Stimulated activated CD8-positive, alpha-beta memory T cell treated with anti-CD3 and anti-CD28 coated beads, Interleukin-12 subunit alpha, Interleukin-12 subunit beta, amount 100 ng/mL, for 24 hours (primary cell): ENCODE measurements at regions not wholly inside any gene's neighbourhood (a gene's known extent, or its start where the extent isn't known, plus 50 kb on each side); places are given as distances from the start of the nearest gene placed in this dataset.

Source experiments
- DNase-seq: peaks from one replicate; pipeline ENCODE4 v3.0.0-alpha.2; 2020; ENCODE audit errors: extremely low read depth

GRCh38 chr6:167674486-167674885, 152.2 kb upstream of the AFDN start:
- DNase-seq: no peak

GRCh38 chr6:167676000-167676665, 150.6 kb upstream of the AFDN start:
- DNase-seq: no peak

GRCh38 chr6:167676666-167677421, 149.9 kb upstream of the AFDN start:
- DNase-seq: no peak

- DNase-seq: no peak
Observed at GRCh38 chr6:167677422-167677789, 149.3 kb upstream of the AFDN start.

DNA sequence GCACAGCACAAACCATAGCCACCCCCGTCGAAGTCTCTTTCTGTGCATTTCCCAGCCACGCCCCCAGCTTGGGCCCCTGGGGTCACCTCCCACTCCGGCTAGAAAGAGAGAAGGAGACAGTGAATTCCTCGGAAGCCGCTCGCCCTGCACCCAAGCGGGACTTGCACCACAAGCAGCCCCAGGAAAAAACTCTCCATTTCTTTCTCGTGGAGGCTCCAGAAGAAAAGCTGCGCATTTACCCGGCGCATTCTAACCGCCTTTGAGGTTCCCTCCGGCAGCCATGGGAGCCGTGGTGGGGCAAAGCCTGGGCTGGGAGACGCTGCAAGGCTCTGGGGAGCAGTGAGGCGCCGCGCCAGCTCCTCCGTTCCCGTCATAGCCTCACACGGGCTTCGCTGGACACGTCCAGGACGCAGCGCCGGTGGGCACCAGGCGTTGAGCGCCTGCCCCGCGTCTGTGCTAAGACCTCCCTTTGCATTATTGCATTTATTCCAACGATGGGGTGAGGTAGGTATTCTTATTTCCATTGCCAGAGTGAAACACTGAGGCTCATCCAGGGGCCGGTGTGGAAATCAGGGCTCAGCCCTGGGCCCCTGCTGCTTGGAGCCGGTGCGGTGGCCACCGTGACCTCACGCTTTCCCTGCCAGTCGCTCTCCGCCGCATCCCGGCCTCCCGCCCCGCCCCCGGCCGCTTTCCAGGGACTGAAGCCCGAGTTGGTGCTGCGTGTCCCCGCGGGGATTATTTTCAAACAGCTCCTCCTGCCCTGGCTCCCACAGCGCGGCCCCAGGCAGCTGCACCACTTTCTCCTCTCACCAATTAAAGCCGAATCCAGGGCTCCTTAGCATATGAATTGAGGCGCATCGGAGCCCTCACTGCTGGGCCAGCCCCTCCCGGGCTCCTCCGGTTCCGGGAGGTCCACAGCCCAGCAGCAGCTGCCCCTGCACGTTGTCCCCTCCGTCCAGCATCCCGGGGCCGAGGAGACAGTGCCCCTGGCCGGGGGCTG, 148.3 kb upstream of the AFDN start:
- no peak for DNase-seq

DNA sequence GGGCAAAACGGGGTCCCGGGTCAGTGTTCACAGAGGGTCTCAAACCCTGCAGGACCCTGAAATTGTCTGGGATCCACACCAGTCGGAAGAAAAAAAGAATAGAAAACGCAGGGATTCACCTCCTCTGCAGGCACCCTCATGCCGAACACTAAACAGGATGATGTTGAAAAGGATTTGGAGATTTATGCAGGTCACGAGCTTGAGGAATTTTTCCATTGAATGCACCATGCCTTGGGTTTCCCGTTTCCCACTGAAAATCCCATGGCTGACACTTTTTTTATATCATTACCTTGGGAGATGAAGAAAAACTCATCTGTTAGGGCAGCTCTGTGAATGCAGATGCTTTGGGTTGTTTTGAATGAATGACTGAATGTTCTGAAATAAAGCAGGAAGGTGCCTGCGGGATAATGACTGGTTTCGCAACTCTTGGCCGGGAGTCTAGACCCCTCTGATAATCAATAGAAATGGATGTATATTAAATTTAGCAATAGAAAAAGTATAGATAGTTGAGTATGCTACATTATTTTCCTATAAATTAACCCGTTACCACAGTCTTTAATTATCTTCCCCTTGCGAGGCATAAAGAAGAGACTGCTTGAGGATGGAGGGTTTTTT, 147.5 kb upstream of the AFDN start:
- DNase-seq: no peak

- DNase-seq: no peak
Observed at GRCh38 chr6:167679790-167680604, 146.7 kb upstream of the AFDN start.

GRCh38 chr6:167680605-167681149, 146.0 kb upstream of the AFDN start:
- DNase-seq: no peak

DNA sequence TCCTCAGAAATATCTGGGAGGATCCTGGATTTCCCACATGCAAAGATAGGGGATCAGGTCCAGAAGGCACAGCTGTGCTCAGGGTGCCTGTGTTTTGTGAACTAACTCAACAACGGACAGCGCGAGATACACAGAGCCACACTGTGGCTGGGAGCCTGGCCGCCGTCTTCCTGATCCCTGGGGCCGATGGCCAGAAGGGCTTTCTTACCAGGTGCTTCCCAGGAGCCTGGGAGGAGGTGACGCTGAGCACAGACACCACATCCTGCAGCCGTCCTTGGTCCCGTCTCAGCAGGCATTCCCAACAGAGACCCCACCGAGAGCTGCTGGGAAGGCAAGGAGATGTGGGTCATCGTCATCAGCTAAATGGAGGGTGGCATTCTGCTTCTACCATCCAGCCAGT, 144.6 kb upstream of the AFDN start:
- no peak for DNase-seq

DNA sequence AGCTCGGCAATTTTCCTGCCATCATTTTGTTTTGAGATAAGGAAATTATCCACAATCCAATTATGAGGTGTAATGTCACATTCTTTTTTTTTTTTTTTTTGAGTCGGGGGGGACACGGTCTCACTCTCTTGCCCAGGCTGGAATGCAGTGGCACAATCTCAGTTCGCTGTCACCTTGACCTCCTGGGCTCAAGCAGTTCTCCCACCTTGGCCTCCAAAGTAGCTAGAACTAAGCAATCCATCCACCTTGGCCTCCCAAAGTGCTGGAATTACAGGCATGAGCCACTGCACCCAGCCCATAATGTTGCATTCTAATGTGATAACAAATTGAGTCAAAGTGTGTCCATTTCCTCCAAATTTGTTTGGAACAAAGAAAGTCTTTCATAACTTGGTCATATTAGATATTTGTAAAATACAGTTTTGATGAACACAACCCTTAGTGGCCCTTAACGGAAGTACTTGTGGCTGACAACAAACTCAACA, 144.1 kb upstream of the AFDN start:
- no peak for DNase-seq

DNA sequence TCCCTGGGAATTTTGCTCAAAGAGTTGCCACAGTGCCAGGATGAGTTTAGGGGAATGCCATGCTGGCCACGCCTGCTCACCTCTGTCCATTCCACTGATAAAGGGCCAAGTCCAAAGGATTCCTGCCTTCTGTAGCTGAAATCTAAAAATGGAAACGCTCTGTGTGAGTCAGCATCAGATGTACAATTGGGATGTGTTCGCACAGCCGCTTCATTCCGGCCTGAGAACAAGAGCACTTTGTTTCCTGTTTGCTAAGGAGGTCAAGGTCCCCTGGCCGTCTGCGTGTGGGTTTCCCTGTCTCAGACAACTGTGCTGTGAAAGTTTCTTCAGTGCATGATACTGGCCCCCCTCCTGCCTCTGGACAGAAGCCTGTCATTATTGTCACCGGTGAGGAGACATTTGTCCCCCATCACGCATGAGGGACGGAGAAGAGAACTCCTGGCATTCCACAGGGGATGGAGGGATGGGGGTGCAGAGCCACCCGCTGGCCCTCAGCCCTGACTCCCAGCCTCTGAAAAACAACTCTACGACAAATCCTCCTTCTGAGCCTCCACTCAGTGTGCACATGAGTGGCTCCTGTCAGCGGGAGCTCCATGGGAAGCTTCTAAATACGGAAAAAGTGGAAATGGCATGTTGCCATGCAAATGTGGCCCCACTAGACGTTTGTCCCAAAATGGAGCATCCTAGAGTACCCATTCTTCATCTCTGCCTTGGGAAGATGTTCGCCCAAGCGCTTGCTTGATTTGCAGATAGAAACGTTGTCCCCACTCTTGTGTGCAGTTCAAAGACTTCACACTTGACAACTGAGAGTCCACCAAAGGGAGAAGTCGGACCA, 143.5 kb upstream of the AFDN start:
- DNase-seq: no peak

DNA sequence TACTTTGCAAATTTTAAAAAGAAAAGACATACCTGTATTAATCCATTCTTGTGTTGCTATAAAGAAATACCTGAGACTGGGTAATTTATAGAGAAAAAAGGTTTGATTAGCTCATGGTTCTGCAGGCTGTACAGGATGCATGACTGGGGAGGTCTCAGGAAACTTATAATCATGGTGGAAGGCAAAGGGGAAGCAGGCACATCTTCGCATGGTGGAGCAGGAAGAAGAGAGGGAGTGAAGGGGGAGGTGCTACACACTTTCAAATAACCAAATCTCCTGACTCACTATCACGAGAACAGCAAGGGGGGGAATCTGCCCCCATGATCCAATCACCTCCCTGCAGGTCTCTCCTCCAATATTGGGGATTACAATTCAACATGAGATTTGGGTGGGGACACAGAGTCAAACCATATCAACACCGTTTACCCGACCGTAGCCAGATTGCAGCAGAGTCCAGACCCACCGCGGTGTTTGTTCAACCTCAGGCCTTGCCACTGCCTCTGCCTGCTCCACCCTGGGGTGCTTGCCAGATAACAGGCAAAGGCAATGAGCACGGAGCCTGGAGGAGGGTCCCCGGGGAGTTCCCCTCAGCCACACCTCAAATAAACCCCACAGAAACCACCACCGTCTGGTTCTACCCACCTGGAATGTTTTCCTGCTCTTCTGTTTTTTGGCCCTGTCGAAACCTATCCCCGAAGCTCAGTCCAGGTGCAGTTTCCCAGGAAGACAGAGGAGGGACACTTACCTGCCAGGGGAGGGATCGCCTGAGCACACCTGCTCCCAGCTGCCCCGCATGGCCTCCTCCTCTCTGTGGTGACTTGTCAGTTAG, 142.2 kb upstream of the AFDN start:
- DNase-seq: no peak

- DNase-seq: no peak
Observed at GRCh38 chr6:167685654-167686053, 141.1 kb upstream of the AFDN start.

DNA sequence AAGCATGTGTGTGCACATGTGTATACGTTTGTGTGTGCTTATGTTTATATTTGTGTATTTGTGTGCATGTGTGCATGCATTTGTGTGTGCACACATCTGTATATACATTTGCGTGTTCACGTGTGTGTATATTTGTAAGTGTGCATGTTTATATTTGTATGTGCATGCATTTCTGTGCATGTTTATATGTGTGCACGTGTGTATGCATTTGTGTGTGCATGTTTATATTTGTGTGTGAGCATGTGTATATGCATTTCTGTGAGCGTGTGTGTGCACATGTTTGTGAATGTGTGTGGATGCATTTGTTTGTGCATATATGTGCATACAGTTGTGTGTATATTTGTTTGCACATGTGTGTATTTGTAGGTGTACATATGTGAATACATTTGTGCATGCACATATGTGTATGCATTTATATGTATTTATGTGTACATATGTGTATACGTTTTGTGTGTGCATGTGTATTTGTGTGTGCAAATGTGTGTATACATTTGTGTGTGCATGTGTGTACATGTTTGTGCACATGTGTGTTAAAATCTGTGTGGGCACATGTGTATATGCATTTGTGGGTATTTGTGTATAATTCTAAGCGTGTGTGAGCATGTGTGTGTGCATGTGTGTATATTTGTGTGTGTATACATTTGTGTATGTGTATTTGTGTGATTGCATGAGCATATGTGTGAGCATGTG, 140.4 kb upstream of the AFDN start:
- no peak for DNase-seq

DNA sequence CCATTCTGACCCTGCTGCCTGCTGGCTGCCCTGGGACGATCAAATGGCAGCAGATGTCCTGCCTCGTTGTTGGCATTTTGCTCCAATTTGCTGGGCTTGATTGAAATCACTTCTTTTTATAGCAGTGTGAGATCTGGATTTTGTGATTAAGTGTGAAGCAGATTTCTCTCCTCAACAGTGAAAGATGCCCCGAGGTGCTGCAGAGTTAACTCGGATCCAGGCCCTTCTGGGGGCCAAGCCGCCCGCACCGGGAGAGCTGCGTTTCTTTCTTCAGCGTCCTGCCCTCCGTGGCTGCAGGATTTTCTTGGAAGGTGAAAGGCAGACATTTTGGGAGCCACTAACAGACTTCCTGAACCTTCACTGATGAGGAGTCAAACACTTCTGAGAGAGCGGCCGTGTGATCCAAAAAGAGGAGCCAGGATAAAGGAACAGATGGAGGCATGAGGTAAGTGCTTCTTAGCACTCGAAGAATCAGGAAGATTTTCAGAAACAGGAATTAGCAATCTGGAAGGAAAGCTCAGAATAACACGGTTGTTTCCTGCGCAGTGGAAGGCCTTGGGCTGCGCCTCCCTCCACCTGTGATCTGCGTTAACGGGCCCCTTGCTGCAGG, 139.5 kb upstream of the AFDN start:
- no peak for DNase-seq

DNA sequence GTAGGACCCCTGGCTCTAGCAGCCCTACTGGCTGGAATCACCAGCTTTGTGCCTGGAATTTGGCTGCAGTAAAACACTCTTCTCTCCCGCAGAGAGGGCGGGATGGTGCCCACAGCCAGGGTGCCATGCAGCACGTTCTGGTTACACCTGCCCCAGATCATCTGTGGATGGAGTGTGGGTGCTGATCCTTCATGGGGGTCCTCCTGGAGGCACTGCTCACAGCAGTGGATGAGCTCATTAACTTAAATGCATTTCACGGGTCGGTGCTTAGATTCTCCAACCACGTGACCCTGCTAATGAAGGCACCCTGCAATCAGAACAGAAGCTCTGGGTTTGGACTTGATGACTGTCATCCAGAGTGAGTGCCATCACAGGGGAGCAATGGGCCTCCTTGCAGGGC, 138.6 kb upstream of the AFDN start:
- DNase-seq: no peak

DNA sequence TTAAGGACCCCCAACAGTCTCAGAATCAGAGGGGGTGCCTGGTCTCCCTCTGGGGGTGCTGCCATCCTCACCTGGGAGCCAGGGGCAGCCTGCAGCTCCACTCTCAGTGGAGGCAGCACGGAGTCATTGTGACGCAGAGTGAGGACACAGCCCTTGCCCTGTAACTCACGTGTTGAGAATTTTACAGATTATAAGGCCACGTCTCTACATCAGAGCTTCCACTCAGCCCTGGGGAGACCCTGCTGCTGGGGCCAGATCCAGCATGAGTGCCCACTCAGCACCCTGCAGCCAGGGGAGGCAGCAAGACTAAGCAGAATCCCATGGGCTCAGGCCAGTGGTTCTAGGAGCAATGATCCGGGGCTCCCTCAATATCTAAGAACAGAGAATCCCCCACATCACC, 137.4 kb upstream of the AFDN start:
- DNase-seq: no peak

DNA sequence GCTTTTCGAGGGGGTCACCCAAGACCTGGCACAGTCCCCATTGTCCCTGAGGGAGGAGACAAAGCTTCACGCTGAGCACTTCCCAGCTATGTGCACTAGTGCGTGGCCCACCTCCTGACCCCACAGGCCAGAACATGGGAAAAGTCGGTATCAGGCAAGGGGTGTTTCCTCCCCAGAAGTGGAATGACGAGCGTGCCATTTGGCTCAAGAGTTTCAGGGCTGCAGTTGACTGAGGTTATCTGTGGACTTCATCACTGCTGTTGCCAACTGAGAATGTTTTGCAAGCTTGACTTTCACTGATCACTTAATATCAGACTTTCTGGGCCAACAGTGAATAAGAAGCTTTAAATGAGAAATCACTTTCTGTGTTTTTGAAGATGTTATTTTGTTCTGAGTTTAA, 137.0 kb upstream of the AFDN start:
- no peak for DNase-seq
